Central memory CD8-positive, alpha-beta T cell (primary cell): ENCODE measurements at regions not wholly inside any gene's neighbourhood (a gene's known extent, or its start where the extent isn't known, plus 50 kb on each side); places are given as distances from the start of the nearest gene placed in this dataset.
A peak's percentile ranks its signal among the peaks of the same experiment; 100 is the strongest.
"Not testable (repeated sequence)": the region's sequence is repeated elsewhere in the genome, so short reads cannot be mapped to it uniquely, and the experiment has no call there.

ENCODE experiments used
- ATAC-seq: fragments of 150-1000 bp; cut with Tn5 transposase; replicated peaks from 2 replicates; pipeline ENCODE4 v1.10.0; 2022; ENCODE audit warnings: mild to moderate bottlenecking, moderate FRiP score, moderate number of reproducible peaks; ENCODE audit not compliant: poor library complexity, severe bottlenecking; ENCODE audit errors: extremely low read depth
- DNase-seq, 2 donors: peaks; one replicate each; pipeline ENCODE4 v3.0.0; 2021; ENCODE audit warnings: low spot score in 2 of 2
- H3K27ac Mint-ChIP-seq: one replicate; pipeline ENCODE4 v1.8.0; 2022; ENCODE audit warnings: low read depth, mild to moderate bottlenecking, moderate library complexity, mixed read lengths
- H3K27me3 Mint-ChIP-seq: one replicate; pipeline ENCODE4 v1.8.0; 2022; ENCODE audit warnings: mixed read lengths
- H3K36me3 Mint-ChIP-seq: one replicate; pipeline ENCODE4 v1.8.0; 2022; ENCODE audit warnings: mild to moderate bottlenecking, moderate library complexity, mixed read lengths; ENCODE audit not compliant: insufficient read depth
- H3K4me1 Mint-ChIP-seq: one replicate; pipeline ENCODE4 v1.8.0; 2022; ENCODE audit warnings: mixed read lengths
- H3K4me3 Mint-ChIP-seq: one replicate; pipeline ENCODE4 v1.8.0; 2022; ENCODE audit warnings: mild to moderate bottlenecking, moderate library complexity, mixed read lengths
- H3K9me3 Mint-ChIP-seq: one replicate; pipeline ENCODE4 v1.8.0; 2022; ENCODE audit warnings: mixed read lengths

DNA sequence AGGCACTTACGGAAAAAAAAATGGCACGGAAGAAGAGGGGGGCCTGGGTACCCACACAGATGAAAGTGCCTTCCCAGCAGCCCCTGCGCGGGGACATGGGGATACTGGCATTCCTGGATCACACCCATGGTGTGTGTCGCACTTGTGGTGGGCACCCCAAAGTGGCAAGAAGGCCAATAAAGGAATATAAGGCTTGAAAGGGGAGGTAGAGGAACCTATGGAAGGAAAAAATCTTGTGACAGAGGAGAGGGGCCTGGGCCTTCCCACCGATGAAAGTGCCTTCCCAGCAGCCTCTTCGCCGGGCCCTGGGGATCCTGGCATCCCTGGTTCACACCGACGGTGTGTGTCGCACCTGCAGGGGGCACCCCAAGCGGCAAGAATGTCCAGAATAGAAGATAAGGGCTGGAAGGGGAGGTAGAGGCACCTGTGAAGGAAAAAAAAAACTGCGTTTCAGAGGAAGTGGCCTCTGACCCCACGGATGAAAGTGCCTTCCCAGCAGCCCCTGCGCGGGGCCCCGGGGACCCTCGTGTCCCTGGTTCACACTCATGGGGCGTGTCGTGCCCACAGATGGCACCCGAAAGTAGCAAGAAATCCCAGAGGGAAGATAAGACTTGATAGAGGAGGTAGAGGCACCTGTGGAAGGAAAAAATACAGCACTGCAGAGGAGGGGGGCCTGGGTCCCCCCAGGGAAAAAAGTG lies 284.0 kb downstream of the ALG10 start:
- Mint-ChIP-seq H3K9me3 (peaks cover 68% of the 10 kb centered on the region), H3K4me1 (no peaks in the 10 kb centered on the region), H3K27me3 (no peaks in the 10 kb centered on the region), H3K27ac (no peak overlapping the region), H3K36me3 (no peaks in the 10 kb centered on the region), H3K4me3 (no peak overlapping the region)
- ATAC-seq = no peak
- no peak for DNase-seq

DNA sequence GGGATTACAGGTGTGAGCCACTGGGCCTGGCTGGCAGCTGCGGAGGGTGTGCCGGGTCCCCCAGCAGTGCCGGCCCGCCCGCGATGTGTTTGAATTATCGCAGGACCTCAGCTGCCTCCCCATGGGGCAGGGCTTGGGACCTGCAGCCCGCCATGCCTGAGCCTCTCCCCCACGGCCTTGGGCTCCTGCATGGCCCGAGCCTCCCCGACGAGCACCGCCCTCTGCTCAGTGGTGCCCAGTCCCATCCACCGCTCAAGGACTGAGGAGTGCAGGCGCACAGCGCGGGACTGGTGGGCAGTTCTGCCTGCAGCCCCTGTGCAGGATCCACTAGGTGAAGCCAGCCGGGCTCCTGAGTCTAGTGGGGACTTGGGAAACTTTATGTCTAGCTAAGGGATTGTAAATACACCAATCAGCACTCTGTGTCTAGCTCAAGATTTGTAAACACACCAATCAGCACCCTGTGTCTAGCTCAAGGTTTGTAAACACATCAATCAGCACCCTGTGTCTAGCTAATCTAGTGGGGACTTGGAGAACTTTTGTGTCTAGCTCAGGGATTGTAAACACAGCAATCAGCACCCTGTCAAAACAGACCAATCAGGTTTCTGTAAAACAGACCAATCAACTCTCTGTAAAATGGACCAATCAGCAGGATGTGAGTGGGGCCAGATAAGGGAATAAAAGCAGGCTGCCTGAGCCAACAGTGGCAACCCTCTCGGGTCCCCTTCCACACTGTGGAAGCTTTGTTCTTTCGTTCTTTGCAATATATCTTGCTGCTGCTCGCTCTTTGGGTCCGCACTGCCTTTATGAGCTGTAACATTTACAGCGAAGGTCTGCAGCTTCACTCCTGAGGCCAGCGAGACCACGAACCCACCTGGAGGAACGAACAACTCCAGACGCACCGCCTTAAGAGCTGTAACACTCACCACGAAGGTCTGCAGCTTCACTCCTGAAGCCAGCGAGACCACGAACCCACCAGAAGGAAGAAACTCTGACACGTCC lies 287.8 kb downstream of the ALG10 start:
- not testable (repeated sequence) for H3K36me3 Mint-ChIP-seq, H3K27me3 Mint-ChIP-seq, DNase-seq, ATAC-seq, H3K27ac Mint-ChIP-seq, H3K4me3 Mint-ChIP-seq, H3K4me1 Mint-ChIP-seq
- peaks cover 75% of the 10 kb centered on the region for H3K9me3 Mint-ChIP-seq

DNA sequence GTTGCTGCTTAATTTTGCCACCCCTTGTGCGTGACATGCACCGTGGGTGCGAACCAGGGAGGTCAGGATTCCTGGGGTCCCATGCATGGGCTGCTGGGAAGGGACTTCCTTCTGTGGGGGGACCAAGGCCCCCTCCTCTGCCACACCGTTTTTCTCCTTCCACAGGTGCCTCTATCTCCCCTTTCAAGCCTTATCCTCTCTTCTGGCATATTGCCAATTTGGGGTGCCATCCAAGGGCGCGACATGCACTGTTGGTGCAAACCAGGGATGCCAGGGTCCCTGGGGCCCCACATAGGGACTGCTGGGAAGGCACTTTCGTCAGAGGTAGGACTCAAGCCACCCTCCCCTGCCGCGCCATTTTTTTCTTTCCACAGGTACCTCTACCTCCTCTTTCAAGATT lies 289.0 kb downstream of the ALG10 start:
- no peak for DNase-seq
- Mint-ChIP-seq H3K4me3 (no peak overlapping the region), H3K27ac (no peak overlapping the region)

DNA sequence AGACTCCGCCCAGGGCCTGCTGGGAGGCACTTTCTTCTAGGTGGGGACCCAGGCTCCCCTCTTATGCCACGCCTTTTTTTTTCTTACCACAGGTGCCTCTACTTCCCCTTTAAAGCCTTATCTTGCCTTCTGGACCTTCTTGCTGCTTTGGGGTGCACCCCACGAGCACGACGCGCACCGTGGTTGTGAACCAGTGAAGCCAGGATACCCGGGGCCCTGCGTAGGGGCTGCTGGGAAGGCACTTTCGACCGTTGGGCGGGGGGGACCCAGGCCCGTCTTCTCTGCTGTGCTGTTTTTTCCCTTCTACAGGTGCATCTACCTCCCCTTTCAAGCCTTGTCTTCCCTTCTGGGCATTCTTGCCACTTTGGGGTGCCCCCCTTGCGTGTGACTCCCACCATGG lies 305.4 kb downstream of the ALG10 start:
- Mint-ChIP-seq H3K27me3 (no peaks in the 10 kb centered on the region), H3K4me3 (no peak overlapping the region), H3K27ac (no peak overlapping the region), H3K36me3 (peaks cover 2% of the 10 kb centered on the region), H3K4me1 (no peaks in the 10 kb centered on the region), H3K9me3 (peaks cover 62% of the 10 kb centered on the region)
- ATAC-seq (no peak), DNase-seq (no peak)

More for the DNA sequence above, 289.0 kb downstream of the ALG10 start:
- Mint-ChIP-seq H3K27me3 (no peaks in the 10 kb centered on the region), H3K9me3 (peaks cover 75% of the 10 kb centered on the region), H3K4me1 (no peaks in the 10 kb centered on the region), H3K36me3 (no peaks in the 10 kb centered on the region)
- ATAC-seq = no peak

DNA sequence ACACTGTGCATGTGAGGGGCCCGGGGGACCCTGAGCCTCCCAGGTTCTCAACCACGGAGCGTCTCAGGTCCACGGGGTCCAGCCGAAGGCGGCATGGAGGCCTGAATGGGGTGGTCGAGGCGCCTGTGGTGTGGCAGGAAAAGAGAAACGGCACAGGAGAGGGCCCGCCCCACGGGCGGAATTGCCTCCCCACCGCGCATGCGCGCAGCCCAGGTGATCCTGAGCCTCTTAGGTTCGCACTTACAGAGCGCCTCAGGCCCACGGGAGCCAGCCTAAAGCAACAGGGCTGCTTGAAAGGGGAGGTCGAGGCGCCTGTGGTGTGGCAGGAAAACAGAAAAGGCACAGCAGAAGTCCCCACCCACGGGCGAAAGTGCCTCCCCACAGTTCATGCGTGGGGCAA lies 311.0 kb downstream of the ALG10 start:
- Mint-ChIP-seq H3K27me3 (no peaks in the 10 kb centered on the region), H3K9me3 (peaks cover 20% of the 10 kb centered on the region), H3K36me3 (peaks cover 3% of the 10 kb centered on the region), H3K4me1 (no peaks in the 10 kb centered on the region), H3K27ac (no peak overlapping the region), H3K4me3 (no peak overlapping the region)
- ATAC-seq = no peak
- DNase-seq = no peak

DNA sequence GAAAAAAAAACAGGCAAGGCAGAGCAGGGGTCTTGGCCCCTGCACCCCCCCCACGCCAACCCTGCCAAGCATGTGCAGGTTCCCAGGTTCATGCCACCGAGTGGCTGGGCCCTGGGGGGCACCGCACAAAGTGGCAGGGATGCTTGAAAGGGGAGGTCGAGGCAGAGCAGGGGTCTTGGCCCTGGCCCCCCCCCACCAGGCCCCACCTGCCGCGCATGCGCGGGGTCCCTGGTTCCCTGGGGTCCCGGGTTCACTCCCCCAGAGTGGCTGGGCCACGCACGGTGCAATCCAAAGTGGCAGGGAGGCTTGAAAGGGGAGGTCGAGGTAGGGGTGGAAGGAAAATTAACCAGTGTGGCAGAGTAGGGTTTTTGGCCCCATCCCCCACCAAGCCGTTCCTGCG lies 312.2 kb downstream of the ALG10 start:
- ATAC-seq (no peak), DNase-seq (no peak)
- Mint-ChIP-seq H3K9me3 (peaks cover 12% of the 10 kb centered on the region), H3K27ac (no peak overlapping the region), H3K4me3 (no peak overlapping the region), H3K27me3 (no peaks in the 10 kb centered on the region), H3K4me1 (no peaks in the 10 kb centered on the region), H3K36me3 (peaks cover 3% of the 10 kb centered on the region)

DNA sequence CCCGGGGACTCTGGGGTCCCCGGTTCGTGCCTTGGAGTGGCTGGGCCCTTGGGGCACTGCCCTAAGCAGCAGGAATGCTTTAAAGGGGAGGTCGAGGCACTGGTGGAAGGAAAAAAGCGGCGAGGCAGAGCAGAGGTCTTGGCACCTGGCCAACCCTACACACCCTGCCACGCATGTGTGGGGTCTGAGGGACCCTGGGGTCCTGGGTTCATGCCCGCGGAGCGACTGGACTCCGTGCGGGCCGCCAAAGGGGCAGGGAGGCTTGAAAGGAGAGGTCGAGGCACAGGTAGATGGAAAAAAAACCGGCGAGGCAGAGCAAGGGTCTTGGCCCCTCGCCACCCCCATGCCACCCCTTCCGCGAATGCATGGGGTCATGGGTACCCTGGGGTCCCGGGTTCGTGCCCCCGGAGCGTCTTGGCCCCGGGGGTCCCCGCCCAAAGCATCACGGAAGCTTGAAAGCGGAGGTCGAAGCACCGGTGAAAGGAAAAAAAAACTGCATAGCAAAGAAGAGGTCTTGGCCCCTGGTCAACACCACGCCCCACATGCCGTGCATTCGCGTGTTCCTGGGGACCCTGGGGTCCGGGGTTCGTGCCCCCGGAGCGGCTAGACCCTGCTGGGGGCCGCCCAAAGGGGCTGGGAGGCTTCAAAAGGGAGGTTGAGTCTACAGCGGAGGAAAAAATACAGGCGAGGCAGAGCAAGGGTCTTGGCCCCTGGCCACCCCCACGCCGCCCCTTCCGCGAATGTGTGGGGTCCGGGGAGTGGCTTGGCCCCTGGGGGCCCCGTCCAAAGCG lies 312.9 kb downstream of the ALG10 start:
- Mint-ChIP-seq H3K27ac (no peak overlapping the region), H3K36me3 (peaks cover 3% of the 10 kb centered on the region), H3K9me3 (peaks cover 12% of the 10 kb centered on the region), H3K4me1 (no peaks in the 10 kb centered on the region), H3K4me3 (no peak overlapping the region), H3K27me3 (no peaks in the 10 kb centered on the region)
- DNase-seq (no peak), ATAC-seq (no peak)

DNA sequence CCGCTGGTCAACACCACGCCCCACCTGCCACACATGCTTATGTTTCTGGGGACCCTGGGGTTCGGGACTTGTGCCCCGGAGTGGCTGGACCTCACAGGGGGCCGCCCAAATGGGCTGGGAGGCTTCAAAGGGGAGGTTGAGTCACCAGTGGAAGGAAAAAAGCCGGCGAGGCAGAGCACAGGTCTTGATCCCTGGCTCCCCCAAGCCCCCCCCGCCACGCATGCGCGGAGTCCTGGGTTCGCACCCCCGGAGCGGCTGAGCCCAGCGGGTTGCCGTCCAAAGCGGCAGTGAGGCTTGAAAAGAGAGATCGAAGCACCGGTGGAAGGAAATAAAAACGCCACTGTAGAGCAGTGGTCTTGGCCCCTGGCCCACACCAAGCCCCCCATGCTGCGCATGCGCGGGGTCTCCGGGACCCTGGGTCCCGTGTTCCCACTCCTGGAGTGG lies 313.5 kb downstream of the ALG10 start:
- no peak overlapping the region for H3K27ac Mint-ChIP-seq
- peaks cover 12% of the 10 kb centered on the region for H3K9me3 Mint-ChIP-seq
- H3K27me3 Mint-ChIP-seq = no peaks in the 10 kb centered on the region
- no peak overlapping the region for H3K4me3 Mint-ChIP-seq
- no peak for ATAC-seq
- H3K36me3 Mint-ChIP-seq = peaks cover 3% of the 10 kb centered on the region
- no peak for DNase-seq
- H3K4me1 Mint-ChIP-seq = no peaks in the 10 kb centered on the region

DNA sequence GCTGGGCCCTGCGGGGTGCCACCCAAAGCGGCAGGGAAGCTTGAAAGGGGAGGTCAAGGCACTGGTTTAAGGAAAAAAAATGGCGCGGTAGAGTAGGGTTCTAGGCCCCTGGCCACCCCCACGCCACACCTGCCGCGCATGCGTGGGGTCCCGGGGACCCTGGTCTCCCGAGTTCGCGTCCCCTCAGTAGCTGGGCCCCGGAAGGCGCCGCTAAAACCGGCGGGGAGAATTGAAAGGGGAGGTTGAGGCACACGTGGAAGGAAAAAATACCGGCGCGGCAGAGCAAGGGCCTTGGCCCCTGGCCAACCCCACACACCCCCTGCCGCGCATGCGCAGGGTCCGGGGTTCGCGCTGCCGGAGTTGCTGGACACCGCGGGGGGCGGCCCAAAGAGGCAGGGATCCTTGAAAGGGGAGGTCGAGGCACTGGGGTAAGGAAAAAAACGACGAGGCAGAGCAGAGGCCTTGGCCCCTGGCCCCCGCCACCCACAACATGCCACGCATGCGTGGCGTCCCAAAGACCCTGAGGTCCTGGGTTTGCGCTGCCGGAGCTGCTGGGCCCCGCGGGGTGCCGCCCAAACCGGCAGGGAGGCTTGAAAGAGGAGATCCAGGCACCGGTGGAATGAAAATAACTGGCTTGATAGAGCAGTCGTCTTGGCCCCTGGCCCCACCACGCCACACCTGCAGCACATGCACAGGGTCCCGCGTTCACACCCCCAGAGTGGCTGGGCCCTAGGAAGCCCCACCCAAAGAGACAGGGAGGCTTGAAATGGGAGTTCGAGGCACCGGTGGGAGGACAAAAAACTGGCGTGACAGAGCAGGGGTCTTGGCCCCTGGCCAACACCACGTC lies 314.5 kb downstream of the ALG10 start:
- Mint-ChIP-seq H3K4me1 (no peaks in the 10 kb centered on the region), H3K27me3 (no peaks in the 10 kb centered on the region), H3K4me3 (no peak overlapping the region), H3K36me3 (peaks cover 3% of the 10 kb centered on the region), H3K9me3 (peaks cover 6% of the 10 kb centered on the region), H3K27ac (no peak overlapping the region)
- DNase-seq (no peak), ATAC-seq (no peak)

DNA sequence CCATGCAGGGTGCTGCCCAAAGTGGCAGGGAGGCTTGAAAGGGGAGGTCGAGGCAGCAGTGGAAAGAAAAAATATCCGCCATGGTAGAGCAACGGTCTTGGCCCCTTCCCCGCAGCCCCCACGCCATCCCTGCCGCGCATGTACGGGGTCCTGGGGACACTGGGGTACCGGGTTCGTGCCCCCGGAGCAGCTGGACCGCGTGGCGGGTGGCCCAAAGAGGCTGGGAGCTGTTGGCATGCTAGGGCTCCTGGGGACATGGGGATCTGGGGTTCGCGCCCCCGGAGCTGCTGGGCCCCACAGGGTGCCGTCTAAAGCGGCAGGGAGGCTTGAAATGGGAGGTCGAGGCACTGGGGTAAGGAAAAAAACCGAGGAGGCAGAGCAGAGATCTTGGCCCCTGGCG lies 316.5 kb downstream of the ALG10 start:
- H3K36me3 Mint-ChIP-seq = peaks cover under 1% of the 10 kb centered on the region
- no peaks in the 10 kb centered on the region for H3K27me3 Mint-ChIP-seq
- H3K27ac Mint-ChIP-seq = no peak overlapping the region
- no peak for DNase-seq
- H3K4me3 Mint-ChIP-seq = no peak overlapping the region
- peaks cover 6% of the 10 kb centered on the region for H3K9me3 Mint-ChIP-seq
- ATAC-seq = no peak
- no peaks in the 10 kb centered on the region for H3K4me1 Mint-ChIP-seq

DNA sequence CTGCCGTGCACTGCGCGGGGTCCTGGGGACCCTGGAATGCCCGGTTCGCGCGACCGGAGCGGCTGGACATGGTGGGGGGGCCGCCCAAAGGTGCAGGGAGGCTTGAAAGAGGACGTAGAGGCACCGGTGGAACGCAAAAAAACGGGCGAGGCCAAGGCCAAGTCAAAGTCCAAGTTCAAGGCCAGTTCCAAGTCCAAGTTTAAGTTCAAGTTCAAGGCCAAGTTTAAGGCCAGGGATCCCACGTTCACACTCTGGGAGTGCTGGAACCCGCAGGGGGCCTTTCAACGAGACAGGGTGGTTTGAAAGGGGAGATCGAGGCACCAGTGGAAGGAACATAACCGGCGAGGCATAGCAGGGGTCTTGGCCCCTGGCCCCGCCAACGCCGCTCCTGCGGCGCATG lies 317.6 kb downstream of the ALG10 start:
- peak overlapping the region; percentile 51 for H3K27ac Mint-ChIP-seq
- no peaks in the 10 kb centered on the region for H3K36me3 Mint-ChIP-seq
- no peak for DNase-seq
- ATAC-seq = no peak
- H3K4me3 Mint-ChIP-seq = no peak overlapping the region
- H3K27me3 Mint-ChIP-seq = no peaks in the 10 kb centered on the region
- no peaks in the 10 kb centered on the region for H3K4me1 Mint-ChIP-seq
- peaks cover 6% of the 10 kb centered on the region for H3K9me3 Mint-ChIP-seq
